GM12892 (cell line): ENCODE measurements at regions not wholly inside any gene's neighbourhood (a gene's known extent, or its start where the extent isn't known, plus 50 kb on each side); places are given as distances from the start of the nearest gene placed in this dataset.

Experiments
- POLR2A ChIP-seq: IDR thresholded peaks from 2 replicates; pipeline ENCODE4 v1.6.1; 2011; ENCODE audit warnings: low read depth, low read length, control low read depth
- POLR2AphosphoS5 ChIP-seq: IDR thresholded peaks from 2 replicates; pipeline ENCODE4 v1.6.1; 2011; ENCODE audit warnings: low read depth, low read length, control low read depth

- TF ChIP-seq POLR2A (no peak), POLR2AphosphoS5 (no peak)
Measured at GRCh38 chr15:79190093-79190492, 92.4 kb upstream of the ANKRD34C start.
